CD4-positive, alpha-beta T cell treated with Interleukin-17A for 4 hours (primary cell): ENCODE measurements at regions not wholly inside any gene's neighbourhood (a gene's known extent, or its start where the extent isn't known, plus 50 kb on each side); places are given as distances from the start of the nearest gene placed in this dataset.
A peak's percentile ranks its signal among the peaks of the same experiment; 100 is the strongest.
"Not testable (repeated sequence)": the region's sequence is repeated elsewhere in the genome, so short reads cannot be mapped to it uniquely, and the experiment has no call there.

Source experiments
- DNase-seq: peaks from one replicate; pipeline ENCODE4 v3.0.0-alpha.2; 2020; ENCODE audit warnings: mixed read lengths

DNA sequence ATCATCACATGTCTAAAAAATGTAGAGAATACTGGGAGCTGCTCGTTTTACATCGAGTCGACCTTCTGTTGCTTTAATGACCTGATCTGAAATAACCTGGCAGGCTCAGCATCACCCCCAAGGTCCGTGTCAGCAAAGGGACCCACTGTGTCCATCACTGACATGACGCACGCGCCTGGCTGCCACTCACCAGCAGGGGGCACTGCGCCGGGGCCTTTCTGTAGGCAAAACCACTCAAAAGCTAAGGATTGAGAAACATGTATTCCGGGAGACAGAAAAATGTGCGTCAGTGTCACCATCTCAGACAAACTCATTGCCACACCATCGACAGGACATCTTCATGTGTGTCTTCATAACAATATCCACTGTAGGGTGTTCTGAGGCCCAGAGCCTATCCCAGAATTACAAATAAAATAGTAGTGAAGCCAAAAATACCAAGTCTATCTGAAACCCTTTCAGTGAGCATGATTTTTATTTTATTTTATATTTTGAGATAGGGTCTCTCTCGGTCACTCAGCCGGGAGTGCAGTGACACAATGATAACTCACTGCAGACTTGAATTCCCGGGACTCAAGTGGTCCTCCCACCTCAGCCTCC lies 130.3 kb upstream of the LSM14A start:
- peak; percentile 81 for DNase-seq

DNA sequence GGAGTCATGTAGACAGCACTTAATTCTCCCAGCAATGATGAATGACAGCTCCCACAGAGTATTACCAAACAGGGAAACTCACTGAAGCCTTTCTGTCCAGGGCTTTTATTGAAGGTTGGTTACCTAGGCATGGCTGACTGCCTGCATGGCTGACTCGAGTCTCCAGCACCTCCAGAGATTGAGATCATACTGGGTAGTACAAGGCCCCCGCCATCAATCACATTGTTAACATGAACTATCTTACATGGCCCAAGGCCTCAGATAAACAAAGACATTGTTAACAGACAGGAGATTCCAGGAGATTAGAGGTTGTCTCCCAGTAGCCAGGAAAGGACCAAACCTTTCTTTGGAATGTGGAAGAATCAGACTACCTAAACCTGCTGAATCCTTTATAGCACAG lies 128.3 kb upstream of the LSM14A start:
- no peak for DNase-seq

DNA sequence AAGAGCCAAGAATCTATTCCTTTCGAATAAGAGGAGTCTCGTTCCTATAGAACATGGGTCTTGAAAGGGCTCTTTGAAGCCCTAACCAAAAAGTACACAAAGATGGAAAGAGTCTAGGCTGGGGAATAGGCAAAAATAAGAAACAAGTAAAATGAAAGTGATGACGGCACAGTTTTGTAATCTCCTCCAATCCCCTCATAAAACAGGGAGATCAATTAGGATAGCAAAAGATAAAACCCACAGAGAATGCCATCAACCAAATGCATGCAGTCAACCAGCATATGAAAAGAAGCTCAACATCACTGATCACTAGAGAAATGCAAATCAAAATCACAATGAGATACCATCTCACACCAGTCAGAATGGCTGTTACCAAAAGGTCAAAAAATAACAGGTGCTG lies 122.4 kb upstream of the LSM14A start:
- no peak for DNase-seq

DNA sequence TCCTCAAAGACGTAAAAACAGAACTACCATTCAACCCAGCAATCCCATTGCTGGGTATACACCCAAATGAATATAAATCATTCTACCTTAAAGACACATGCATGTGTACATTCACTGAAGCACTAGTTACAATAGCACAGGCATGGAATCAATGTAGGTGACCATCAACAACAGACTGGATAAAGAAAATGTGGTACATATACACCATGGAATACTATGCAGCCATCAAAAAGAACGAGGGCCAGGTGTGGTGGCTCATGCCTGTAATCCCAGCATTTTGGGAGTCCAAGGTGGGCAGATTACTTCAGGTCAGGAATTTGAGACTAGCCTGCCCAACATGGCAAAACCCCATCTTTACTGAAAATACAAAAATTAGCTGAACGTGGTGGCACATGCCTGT lies 121.9 kb upstream of the LSM14A start:
- DNase-seq = not testable (repeated sequence)

DNA sequence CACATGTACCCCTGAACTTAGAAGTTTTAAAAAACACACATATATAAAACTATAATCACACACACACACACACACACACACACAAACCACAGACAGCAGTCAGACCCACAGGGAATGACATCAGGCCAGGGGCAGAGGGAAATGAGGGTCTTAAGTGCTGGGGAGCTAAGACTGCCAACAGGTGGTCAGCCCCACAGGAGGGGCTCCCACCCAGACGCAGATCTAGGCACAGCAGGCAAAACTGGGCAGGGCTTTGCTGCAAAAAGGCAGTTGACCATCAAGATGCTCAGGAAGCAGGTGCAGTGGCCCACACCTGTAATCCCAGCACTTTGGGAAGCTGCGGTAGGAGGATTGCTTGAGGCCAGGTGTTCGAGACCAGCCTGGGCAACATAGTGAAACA lies 121.0 kb upstream of the LSM14A start:
- no peak for DNase-seq

DNA sequence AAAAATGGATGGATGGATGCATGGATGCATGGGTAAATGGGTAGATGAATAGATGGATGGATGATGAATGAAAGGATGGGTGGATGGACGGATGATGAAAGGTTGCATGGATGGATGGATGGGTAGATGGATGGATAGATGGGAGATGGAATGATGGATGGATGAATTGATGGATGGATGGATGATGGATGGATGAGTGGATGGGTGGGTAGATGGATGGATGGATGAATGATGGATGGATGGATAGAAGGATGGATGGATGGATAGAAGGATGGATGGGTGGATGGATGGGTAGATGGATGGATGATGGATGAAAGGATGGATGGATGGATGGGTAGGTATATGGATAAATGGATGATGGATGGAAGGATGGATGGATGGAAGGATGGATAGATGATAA lies 115.1 kb upstream of the LSM14A start:
- DNase-seq = no peak

DNA sequence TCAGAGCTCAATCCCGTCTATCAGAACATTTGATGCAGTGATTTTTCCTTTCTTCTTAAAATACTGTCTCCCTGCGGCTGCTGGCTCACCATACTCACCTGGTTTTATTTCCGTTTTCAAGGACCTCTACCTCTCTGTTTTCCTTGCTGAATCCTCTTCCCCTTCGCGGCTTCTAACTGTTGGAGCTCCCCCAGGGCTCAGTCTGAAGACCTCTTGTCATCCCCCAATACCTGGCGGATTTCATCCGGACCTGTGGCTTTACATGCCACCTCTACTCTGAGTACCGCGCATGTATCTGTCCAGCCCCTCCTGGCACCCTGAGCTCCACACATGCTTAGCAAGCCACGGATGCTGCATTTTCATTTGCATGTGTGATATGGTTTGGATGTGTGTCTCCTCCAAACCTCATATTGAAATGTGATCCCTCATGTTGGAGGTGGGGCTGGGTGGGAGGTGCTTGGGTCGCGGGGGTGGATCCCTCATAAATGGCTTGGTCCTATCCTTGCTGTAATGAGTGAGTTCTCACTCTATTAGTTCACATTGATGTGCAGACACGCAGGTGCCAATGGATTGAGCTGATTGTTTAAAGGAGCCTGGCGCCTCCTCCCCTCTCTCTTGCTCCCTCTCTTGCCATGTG lies 106.2 kb upstream of the LSM14A start:
- DNase-seq = no peak

DNA sequence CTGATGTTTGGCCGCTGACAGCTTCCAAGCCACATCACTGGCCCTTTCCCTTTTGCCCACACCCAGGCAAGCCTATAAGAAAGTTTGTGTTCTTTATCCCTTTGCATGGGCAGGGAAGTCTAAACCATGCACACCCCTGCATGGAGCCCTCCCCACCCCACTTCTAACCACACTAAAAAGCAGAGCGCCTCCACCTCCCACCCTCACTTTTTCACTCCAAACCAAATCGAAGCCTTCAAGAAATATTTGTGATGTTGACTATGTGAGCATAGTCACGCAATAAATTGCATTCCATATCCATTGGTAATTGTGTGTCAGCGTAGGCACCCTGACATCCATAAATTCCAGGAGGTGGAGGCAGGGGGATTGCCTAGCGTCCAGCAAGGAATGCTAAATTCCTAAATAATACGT lies 104.4 kb upstream of the LSM14A start:
- no peak for DNase-seq

DNA sequence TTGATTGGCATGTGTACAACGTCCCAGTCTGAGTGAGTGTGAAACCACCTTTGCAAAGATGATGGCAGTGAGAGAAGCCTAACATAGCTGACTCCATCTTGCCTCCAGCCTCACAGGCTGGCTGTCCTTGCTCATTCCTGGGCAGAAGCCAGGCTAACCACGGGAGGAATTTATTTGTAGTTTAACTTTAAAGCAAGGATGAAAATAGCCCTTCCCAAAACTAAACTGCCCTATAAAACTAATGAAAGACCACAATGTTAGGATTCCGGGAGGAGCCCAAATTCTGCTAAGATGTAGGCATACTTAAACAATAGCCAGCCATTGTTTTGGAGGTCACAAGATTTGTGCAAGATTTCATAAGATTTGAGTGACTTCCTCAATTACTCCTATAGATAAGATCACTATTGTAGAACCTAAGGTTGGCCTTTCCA lies 96.6 kb upstream of the LSM14A start:
- DNase-seq = no peak

DNA sequence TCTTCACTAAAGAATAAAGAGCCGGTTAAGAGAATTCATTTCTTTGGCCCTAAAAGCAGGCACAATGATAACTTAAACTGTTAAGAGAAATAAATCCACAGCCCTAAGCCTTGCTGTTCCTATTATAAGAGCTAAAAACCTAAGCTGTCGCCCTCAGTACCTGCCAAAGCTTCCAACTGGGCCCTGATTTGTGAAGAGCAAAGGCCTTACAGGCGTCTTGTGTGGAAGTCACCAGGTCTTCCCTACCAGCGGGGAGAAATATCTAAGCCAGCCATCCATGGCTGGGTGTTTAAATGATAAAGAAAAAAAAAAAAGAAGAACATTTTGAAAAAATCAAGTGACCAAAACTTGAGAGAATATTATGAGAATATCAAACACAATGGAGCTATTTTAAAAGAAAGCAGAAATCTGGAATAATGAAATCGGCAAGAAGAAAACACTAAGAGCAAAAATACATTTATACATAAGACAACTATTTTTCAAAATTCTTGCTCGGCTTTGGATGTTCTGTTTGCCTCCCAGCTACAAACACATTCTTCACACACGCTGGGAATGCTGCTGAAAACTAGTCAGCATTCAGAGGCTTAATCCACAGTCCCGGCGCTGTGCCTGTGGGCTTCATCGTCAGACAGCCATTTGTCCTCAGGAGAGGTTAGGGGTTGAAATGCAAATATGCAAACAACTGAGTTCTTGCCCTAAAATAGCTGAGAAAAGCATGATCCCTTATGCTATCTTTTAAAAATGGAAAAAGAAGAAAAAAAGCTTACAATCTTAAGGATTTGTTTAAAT lies 89.8 kb upstream of the LSM14A start:
- DNase-seq = no peak

DNA sequence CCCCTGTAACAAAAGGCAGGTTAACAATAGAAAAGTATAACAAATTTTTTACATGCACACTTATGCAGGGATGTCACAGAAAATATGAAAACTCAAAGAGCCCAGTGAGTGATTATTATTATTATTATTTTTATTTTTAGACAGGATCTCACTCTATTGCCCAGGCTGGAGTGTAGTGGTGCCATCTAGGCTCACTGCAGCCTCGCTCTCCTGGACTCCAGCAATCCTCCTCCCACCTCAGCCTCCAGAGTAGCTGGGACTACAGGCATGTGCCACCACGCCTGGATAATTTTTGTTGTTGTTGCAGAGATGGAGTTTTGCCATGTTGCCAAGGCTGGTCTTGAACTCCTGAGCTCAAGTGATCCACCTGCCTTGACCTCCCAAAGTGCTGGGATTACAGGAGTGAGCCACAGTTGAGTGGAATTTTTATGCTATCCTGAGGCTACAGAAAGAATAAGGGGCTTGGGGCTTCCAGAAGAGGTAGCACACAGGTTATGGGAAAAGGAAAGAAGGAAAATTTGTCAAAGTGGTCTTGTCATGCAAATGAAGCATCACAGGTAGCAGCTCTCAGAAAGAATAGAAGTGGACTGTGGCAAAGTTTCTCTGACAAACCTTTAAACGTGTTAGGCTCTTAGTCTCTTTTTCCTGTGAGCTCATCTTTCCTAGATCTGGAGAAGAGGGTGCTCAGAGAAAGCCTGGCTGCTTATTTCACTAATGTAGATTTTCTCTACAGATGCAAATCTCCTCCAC lies 87.7 kb upstream of the LSM14A start:
- no peak for DNase-seq

DNA sequence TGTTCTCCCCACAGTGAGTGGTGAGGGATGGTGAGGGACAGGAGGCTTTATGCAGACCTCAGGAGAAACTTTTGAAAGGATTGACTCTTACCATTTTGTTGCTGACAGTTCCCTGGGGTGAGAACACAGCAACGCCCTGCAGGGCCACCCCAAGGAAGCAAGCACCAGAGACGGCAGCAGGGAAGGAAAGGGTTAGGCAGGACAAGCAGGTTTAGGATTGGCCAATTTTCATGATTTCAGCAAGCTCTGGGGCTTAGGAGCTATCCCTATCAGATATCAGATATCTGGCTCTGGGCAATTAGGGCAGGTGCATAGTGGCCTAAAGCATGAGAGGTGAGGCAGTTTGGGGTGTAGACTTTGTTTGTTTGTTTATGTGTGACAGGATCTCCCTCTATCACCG lies 87.0 kb upstream of the LSM14A start:
- DNase-seq = no peak

DNA sequence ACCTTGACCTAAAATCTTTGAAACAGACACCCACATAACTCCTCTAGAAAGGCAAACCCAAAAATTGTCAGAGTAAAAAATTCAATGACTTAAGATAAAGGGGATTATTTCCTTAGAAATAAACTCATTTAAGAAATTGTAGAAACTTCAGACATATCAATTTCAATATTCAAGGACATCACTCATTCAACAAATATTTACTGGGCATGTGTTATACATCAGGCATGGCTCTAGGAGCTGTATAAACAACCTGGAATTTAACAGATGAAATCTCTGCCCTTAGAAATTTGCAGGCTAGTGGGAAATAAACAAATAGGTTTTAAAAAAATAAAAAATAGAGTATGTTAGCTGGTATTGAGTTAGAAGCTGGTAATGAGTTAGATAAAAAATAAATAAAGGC lies 84.0 kb upstream of the LSM14A start:
- no peak for DNase-seq

DNA sequence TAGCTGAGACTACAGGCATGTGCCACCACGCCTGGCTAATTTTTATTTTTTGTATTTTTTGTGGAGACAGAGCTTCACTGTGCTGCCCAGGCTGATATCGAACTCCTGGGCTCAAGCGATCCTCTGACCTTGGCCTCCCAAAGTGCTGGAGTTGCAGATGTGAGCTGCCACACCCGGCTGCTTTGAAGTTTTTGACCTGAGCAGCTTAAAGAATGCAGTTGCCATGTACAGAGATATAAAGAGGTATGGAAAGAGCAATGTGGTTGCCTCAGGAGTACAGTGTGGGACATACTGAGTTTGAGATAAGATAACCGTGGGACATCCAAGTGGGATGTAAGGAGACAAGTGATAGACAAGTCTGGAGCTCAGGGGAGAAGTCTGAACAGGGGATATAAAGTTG lies 82.7 kb upstream of the LSM14A start:
- DNase-seq = no peak

DNA sequence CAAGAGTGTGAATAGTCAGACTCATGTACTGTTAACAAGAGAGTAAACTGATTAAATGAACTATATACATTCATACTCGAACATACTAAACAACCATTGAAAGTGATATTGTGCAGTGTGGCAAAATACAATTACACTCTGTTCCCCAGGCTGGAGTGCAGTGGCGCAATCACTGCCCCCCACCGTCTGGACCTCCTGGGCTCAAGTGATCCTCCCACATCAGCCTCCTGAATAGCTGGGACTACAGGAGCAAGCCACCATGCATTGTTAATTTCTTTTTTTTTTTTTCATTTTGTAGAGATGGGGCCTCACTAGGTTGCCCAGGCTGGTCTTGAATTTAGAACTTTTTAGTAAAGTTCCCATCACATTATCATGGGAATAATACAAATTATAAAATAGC lies 77.3 kb upstream of the LSM14A start:
- DNase-seq = no peak

DNA sequence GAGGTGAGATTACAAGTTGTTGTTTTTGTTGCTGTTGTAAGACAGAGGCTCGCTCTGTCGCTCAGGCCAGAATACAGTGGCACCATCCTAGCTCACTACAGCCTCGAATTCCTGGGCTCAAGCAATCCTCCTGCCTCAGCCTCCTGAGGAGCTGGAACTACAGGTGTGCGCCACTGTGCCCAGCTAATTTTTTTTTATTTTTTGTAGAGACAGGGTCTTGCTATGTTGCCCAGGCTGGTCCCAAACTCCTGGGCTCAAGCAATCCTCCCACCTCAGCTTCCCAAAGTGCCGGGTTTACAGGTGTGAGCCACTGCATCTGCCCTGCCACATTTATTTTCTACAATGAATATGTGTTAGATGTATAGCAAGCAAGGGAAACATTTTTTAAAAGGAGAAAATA lies 76.9 kb upstream of the LSM14A start:
- not testable (repeated sequence) for DNase-seq

DNA sequence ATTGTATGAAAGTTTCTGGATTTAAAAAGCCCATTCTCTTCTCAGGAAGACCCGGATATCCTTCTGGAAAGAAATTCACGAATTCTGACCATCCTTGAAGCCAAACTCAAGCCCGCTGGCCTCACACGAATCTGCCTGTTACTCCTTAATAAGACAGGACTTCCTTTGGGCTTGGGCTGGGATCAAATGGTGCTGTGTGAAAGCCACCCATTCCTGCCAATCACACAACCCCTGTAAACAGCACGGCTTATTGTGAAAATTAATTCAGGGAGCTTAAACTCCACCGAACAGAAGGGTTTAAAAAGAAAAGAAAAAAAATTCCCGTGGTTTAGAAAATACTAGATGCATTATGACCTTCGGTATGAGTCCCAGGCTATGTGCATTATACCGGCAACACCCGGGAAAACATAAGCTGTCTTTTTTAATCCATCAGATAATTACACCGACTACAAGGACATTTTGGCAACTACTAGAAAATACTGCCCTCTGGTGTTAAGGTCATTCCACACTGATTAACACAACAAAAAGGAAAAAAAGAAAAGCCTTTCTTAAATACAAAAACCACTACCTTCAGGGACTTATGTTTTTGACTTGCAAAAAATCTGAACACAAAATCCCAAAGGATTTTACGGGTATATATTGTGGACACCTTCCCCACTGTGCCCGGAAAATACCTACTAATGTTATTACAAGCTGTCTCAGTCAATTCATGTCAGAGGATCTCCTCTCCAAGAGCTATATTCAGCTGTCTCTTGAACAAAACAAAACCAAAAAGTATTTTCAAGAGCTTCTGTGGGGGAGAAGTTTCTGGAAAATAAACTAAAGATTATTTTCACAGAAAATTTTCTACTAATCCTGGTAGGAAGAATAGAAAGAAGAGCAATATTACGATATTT lies 76.0 kb upstream of the LSM14A start:
- no peak for DNase-seq

DNA sequence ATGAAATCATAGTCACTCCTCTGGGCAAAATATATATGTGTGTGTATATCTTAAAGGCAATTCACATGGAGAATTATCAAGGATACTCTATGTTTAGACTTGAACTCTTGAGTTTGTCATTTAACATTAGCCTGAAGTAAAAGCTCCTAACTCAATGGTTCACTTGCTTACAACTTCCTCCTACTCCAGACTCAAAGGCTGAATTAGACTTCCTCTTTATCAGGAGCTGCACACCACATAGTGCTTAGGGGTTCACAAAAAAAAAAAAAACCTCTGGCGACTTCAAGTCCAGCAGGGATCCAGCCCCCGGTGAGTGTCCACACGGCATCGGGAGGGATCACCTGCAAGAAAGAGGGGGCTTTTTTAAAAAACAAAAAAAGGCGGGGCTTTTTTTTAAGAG lies 68.2 kb upstream of the LSM14A start:
- DNase-seq = no peak

DNA sequence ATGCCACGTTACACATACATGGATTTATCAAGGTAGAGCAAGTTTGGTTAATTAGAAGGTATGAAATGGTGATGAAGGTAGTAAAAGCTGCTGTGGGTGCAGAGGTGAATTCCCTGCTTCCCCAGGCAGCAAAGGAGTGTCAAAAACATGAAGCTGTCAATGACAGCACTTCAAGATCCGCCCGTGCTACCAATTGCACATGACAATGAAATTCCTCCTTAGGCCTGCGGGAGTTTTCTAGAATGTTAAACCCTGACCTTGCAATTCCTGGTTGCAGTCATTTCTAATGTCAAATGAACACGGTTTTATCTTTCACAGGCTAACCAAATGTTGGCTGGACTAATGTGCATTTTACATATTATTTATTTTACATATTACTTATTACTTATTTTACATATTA lies 67.7 kb upstream of the LSM14A start:
- no peak for DNase-seq

DNA sequence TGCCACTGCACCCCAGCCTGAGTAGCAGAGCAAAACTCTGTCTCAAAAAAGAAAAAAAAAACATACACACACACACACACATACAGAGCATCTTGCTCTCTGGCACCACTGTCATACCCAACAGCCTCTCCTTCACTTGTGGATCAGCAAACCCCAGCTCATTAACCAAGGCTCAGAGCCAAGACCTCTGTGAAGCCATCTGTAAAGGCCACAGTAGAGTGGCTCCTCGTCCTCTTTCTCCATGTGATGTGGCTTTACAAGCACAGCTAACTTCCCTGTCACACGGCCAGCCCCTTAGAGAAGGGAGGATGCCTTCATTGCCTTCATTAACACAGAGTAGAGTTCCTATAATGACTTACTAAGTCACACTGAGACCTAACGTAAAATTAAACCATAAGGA lies 62.7 kb upstream of the LSM14A start:
- DNase-seq = no peak

DNA sequence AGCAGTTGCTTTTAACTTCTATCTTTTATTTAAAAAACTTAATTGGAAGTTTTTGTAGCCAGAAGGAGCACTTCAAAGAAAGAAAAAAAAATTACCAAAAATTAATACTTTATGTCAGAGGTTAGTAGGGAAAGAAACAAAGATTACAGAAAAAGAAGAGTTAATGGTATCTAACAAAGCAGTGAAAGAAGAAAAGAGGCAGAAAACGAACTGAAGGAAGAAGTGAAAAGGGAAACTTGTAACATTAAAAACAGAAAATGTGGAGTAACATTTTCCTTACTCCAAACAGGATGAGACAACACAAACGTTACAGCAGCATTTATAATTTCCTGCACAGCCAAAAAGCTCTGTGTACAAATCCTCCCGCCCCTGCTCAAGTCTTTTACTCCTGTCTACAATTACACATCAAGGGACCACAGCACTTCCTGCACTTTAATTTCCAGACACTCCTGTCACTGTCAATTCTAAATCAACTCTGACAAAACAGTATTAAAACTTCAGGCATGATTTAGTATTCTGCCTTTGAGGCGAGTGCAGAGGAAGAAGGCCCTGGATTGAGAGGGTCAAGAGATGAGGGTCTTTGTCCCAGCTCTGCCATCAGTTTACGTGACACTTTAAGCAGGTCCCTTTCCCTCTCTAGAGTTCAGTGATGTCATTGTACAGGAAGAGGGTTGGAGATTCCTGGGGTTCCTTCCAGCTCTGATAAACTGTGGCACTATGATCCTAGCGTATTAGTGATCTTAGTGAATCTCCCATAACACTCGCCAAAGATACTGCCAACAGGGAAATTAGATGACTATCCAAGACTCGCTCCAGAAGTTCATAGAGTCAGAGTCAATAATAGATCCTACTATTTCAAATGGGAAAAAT lies 53.2 kb upstream of the LSM14A start:
- DNase-seq = peak; percentile 52

DNA sequence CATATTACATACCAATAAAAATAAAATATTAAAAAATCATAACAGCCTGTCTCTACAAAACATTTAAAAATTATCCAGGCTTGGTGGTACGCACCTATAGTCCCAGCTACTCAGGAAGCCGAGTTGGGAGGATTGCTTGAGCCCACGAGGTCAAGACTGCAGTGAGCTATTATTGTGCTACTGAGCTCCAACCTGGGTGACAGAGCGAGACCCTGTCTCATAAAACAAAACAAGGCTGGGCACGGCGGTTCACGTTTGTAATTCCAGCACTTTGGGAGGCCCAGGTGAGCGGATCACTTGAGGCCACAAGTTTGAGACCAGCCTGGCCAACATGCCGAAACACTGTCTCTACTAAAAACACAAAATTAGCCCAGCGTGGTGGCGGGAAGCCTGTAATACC lies 52.2 kb upstream of the LSM14A start:
- DNase-seq = no peak
